ENCODE measurements at regions not wholly inside any gene's neighbourhood (a gene's known extent, or its start where the extent isn't known, plus 50 kb on each side); places are given as distances from the start of the nearest gene placed in this dataset.

DNA sequence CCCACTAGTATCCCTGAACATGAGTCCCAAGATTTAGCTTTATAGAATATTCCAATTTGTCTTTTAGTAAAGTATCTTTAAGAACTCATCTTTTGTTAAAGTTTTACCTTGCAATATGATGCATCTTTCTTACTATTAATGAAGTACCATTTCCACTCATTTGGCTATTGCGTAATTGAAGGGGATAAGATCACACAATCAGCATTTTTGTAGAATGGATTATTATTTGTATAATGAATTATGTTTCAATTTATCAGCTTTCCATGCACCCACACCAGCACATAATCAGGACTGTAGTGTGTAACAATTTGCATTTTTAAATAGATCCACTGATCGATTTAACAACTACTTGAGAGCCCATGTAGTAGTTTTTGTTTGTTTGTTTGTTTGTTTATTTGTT is 1364.9 kb upstream of the IGFBP7 start:
- TF ChIP-seq POLR2A (IDR thresholded peaks at IDR 0.05; ENCODE audit: low read length), result no peak
- no peak for TF ChIP-seq GATA1 (IDR thresholded peaks at IDR 0.05; ENCODE audit: low read depth, low read length)
- no peak for DNase-seq

- TF ChIP-seq POLR2A (IDR thresholded peaks at IDR 0.05; ENCODE audit: low read length) (no peak), GATA1 (IDR thresholded peaks at IDR 0.05; ENCODE audit: low read depth, low read length) (no peak)
- no peak for DNase-seq
Observed at GRCh38 chr4:58465031-58465430, 1354.8 kb upstream of the IGFBP7 start.

DNA sequence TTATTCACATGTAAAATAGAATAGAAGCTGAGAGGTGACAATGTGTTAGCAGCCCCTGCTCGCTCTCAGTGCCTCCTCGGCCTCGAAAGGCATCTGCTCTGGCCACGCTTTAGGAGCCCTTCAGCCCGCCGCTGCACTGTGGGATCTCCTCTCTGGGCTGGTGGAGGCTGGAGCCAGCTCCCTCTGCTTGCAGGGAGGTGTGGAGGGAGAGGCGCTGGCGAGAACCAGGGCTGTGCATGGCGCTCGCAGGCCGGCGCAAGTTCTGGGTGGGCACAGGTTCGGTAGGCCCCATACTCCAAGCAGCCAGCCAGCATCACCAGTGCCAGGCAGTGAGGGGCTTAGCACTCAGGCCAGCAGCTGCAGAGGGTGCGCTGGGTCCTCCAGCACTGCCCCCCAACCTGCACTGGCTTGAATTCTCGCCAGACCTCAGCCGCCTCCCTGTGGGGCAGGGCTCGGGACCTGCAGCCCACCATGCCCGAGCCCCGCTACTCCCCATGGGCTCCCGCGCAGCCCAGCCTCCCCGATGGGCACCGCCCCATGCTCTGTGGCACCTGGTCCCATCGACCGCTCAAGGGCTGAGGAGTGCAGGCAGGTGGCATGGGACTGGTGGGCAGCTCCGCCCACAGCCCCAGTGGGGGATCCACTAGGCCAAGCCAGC is 1346.7 kb upstream of the IGFBP7 start:
- TF ChIP-seq POLR2A (IDR thresholded peaks at IDR 0.05; ENCODE audit: low read length), result no peak
- no peak for TF ChIP-seq GATA1 (IDR thresholded peaks at IDR 0.05; ENCODE audit: low read depth, low read length)
- no peak for DNase-seq

DNA sequence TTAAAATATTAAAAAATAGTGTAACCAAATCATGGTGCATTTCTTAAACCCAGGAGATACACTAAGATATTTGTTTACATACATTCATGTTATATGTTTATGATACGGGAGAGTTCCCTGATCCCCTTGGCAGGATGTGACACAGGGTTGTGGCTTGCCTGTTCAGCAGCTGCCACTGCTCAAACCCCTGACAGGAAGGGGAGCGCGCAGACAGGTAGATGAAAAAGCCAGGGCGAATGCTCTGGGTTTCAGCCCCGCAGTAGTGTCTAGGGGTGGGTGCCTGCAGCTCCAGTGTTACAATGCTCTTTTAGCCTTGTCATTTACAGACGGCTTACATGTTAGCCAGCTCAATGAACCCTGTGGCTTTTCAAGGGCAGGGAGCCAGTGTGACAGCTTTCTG is 1343.8 kb upstream of the IGFBP7 start:
- no peak for DNase-seq
- TF ChIP-seq POLR2A (IDR thresholded peaks at IDR 0.05; ENCODE audit: low read length) (no peak), GATA1 (IDR thresholded peaks at IDR 0.05; ENCODE audit: low read depth, low read length) (no peak)

DNA sequence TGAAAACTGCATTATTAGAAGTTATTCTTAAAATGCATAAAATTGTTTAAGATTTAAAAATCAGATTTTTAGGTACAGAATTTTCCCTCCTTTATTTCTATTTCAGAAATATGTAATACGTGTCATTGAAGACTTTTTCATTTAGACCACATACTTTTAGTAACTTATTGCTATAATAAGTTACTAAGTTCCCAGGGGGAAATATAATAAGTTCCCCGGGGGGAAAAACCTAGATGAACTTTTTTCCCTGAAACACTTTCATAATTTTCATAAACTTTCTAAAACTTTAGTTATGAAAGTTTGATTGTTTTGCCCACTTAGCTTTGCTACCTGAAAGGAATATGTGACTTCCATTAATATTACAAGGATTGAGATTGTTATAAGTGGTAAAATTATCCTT is 1341.5 kb upstream of the IGFBP7 start:
- TF ChIP-seq POLR2A (IDR thresholded peaks at IDR 0.05; ENCODE audit: low read length), result no peak
- TF ChIP-seq GATA1 (IDR thresholded peaks at IDR 0.05; ENCODE audit: low read depth, low read length), result no peak
- DNase-seq, result no peak

GRCh38 chr4:58435871-58436270 is 1325.7 kb upstream of the IGFBP7 start:
- TF ChIP-seq GATA1 (IDR thresholded peaks at IDR 0.05; ENCODE audit: low read depth, low read length) (no peak), POLR2A (IDR thresholded peaks at IDR 0.05; ENCODE audit: low read length) (no peak)
- no peak for DNase-seq

- TF ChIP-seq POLR2A (IDR thresholded peaks at IDR 0.05; ENCODE audit: low read length), result no peak
- TF ChIP-seq GATA1 (IDR thresholded peaks at IDR 0.05; ENCODE audit: low read depth, low read length), result no peak
- no peak for DNase-seq
Observed at GRCh38 chr4:58413849-58414248, 1303.7 kb upstream of the IGFBP7 start.

- no peak for DNase-seq
- TF ChIP-seq GATA1 (IDR thresholded peaks at IDR 0.05; ENCODE audit: low read depth, low read length), result no peak
- TF ChIP-seq POLR2A (IDR thresholded peaks at IDR 0.05; ENCODE audit: low read length), result no peak
Observed at GRCh38 chr4:58411904-58412303, 1301.7 kb upstream of the IGFBP7 start.

DNA sequence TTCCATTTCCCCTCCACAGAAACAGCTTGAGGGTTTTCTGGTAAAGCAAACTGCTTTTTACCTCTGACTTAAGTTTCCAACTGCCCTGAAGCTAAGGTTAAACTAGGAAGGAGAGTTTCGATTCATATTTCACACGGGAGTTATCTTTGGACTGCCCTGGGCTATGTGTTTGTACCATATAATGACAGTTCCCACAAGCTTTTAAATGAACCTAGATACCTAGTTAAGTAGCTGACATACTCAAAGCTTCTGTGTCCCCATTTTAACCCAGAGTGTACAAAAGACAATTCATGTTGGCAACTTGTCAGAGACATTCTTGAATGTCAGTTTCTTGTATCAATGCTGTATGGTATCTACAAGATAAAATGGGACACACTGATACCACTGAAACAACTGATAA is 1296.6 kb upstream of the IGFBP7 start:
- no peak for DNase-seq
- TF ChIP-seq GATA1 (IDR thresholded peaks at IDR 0.05; ENCODE audit: low read depth, low read length), result no peak
- TF ChIP-seq POLR2A (IDR thresholded peaks at IDR 0.05; ENCODE audit: low read length), result no peak

GRCh38 chr4:58368221-58368620 is 1258.0 kb upstream of the IGFBP7 start:
- DNase-seq, result no peak
- no peak for TF ChIP-seq GATA1 (IDR thresholded peaks at IDR 0.05; ENCODE audit: low read depth, low read length)
- TF ChIP-seq POLR2A (IDR thresholded peaks at IDR 0.05; ENCODE audit: low read length), result no peak

GRCh38 chr4:58360354-58361133 is 1250.4 kb upstream of the IGFBP7 start:
- no peak for TF ChIP-seq POLR2A (IDR thresholded peaks at IDR 0.05; ENCODE audit: low read length)
- no peak for TF ChIP-seq GATA1 (IDR thresholded peaks at IDR 0.05; ENCODE audit: low read depth, low read length)

DNA sequence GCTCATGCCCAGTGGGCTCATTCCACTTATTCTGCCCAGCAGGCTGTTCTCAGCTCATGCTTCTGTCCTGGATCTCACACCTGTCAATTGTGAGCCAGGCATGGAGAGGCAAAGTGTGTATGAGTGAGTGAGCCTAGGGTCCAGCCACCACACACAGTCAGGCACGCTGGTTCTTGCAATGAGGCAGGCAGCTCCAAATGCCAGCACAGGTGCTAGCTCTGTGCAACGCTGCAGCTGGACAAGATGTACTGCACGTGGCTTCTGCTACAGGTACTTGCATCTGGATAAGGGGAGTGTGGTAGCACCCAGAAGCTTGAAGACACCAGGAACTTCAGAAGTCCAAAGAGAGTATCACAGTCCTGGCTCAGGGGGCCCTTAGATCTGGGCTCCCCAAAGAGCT is 1249.4 kb upstream of the IGFBP7 start:
- TF ChIP-seq POLR2A (IDR thresholded peaks at IDR 0.05; ENCODE audit: low read length) (no peak), GATA1 (IDR thresholded peaks at IDR 0.05; ENCODE audit: low read depth, low read length) (no peak)
- DNase-seq, result no peak

More at GRCh38 chr4:58360354-58361133, 1250.4 kb upstream of the IGFBP7 start:
- DNase-seq, result no peak

DNA sequence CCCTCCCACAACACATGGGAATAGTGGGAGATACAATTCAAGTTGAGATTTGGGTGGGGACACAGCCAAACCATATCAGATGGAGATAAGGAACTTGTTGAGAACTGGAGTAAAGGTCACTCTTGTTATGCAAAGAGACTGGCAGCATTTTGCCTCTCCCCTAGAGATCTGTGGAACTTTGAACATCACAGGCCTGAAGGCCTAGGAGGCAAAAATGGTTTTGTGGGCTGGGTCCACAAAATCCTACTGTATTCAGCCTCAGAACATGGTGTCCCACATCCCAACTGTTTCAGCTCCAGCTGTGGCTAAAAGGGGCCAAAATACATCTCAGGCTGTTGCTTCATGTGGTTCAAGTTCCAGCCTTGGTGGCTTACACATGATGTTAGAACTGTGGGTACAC is 1247.8 kb upstream of the IGFBP7 start:
- DNase-seq, result no peak
- TF ChIP-seq POLR2A (IDR thresholded peaks at IDR 0.05; ENCODE audit: low read length) (no peak), GATA1 (IDR thresholded peaks at IDR 0.05; ENCODE audit: low read depth, low read length) (no peak)

DNA sequence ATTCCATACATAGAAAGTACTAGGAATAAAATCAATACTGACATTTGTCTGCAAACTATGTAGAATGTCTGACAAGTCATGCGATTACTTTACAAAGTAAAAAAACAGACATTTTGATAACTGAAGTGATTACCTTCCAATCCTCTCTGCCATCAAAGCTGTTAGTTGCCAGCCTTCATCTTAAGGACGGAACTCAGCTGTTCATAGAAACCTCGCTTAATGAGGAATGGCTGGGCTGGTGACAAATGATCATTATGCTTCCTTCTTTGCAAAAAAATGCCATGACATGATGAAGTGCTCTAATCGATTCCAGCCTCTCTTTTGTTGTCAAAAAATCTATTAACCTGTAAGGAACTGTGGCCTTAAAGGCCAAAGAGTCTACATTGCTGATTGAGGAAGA is 1214.9 kb upstream of the IGFBP7 start:
- DNase-seq, result no peak
- TF ChIP-seq GATA1 (IDR thresholded peaks at IDR 0.05; ENCODE audit: low read depth, low read length) (no peak), POLR2A (IDR thresholded peaks at IDR 0.05; ENCODE audit: low read length) (no peak)

- TF ChIP-seq POLR2A (IDR thresholded peaks at IDR 0.05; ENCODE audit: low read length) (no peak), GATA1 (IDR thresholded peaks at IDR 0.05; ENCODE audit: low read depth, low read length) (no peak)
Observed at GRCh38 chr4:58313444-58313843, 1203.3 kb upstream of the IGFBP7 start.

More at GRCh38 chr4:58313444-58313843, 1203.3 kb upstream of the IGFBP7 start:
- no peak for DNase-seq
